HCT116 (cell line): ENCODE measurements at regions not wholly inside any gene's neighbourhood (a gene's known extent, or its start where the extent isn't known, plus 50 kb on each side); places are given as distances from the start of the nearest gene placed in this dataset.

ENCODE experiments used
- ATAC-seq: fragments of 200-7000 bp; cut with Tn5 transposase; 2 replicates; pipeline ENCODE4 v1.9.1; 2020; ENCODE audit warnings: mild to moderate bottlenecking, moderate library complexity
- BruUV-seq: library from RNA; stranded (reverse); fragments of 400-500 nt; replicated peaks from 2 replicates; lab custom pipeline; 2021; lab: Mats Ljungman, UMichigan
- CTCF ChIA-PET: fragments of 300-600 bp; sonication (Branson Sonifier 250); formaldehyde crosslinking; loops from one replicate; lab custom pipeline; 2021; ENCODE audit warnings: antibody characterized with exemption; lab: Charles Lee
- POLR2A ChIA-PET: fragments of 300-600, 350-600 bp; sonication (Branson Sonifier 250); formaldehyde crosslinking; loops from one replicate; lab custom pipeline; 2021; ENCODE audit warnings: antibody characterized with exemption; lab: Charles Lee
- RAD21 ChIA-PET, 2 experiments: fragments of 300-600 bp; sonication (Branson Sonifier 250); formaldehyde crosslinking; loops; one replicate each; lab custom pipeline; 2023; ENCODE audit warnings: low total read pairs in 2 of 2; ENCODE audit not compliant: uncharacterized antibody in 2 of 2, unreplicated experiment in 2 of 2, low non-redundant PET in 1 of 2; lab: Charles Lee
- DNase-seq: peaks from one replicate; pipeline ENCODE4 v3.0.0-alpha.2; 2010; ENCODE audit warnings: low read depth, low spot score
- H2AFZ ChIP-seq: fragments of 200-600 bp; shearing (Covaris generic), sonication (generic); 2 replicates; pipeline ENCODE4 v1.6.1; 2017; ENCODE audit warnings: low read depth, mixed run types, mixed read lengths, antibody characterized with exemption, low read length; ENCODE audit not compliant: poor library complexity, severe bottlenecking
- H3K27ac ChIP-seq: 2 replicates; pipeline ENCODE4 v1.5.1; 2012; ENCODE audit warnings: low read depth, low read length
- H3K27me3 ChIP-seq: fragments of 200-600 bp; sonication (generic); 2 replicates; pipeline ENCODE4 v1.6.1; 2016; ENCODE audit warnings: mixed run types, low read length, mixed read lengths; ENCODE audit not compliant: insufficient read depth
- H3K36me3 ChIP-seq, 2 experiments: fragments of 200-500 bp in 1 of 2; fragments of 200-600 bp in 1 of 2; sonication (Bioruptor generic) in 1 of 2; sonication (generic) in 1 of 2; 2 replicates each; pipeline versions ENCODE4 v1.5.1 to v1.6.1; 2014 to 2016; ENCODE audit warnings: low read length in 2 of 2, inconsistent platforms in 1 of 2, mixed read lengths in 1 of 2, mixed run types in 1 of 2; ENCODE audit not compliant: insufficient read depth in 2 of 2, control insufficient read depth in 1 of 2
- H3K4me1 ChIP-seq, 2 experiments: fragments of 200-600 bp in 1 of 2; sonication (generic) in 1 of 2; 2 replicates each; pipeline versions ENCODE4 v1.5.1 to v1.6.1; 2012 to 2017; ENCODE audit warnings: low read length in 2 of 2, inconsistent platforms in 1 of 2, mild to moderate bottlenecking in 1 of 2, mixed read lengths in 1 of 2, mixed run types in 1 of 2, moderate library complexity in 1 of 2; ENCODE audit not compliant: insufficient read depth in 2 of 2, control insufficient read depth in 1 of 2
- H3K4me2 ChIP-seq: fragments of 200-600 bp; sonication (generic); 2 replicates; pipeline ENCODE4 v1.6.1; 2017; ENCODE audit warnings: mixed run types, low read length, mixed read lengths
- H3K4me3 ChIP-seq, 2 experiments: fragments of 200-600 bp in 1 of 2; sonication (generic) in 1 of 2; replicated peaks in 1 of 2; 2 replicates each; pipeline ENCODE4 v1.5.1; 2011 to 2016; ENCODE audit warnings: low read length in 2 of 2, control low read depth in 1 of 2, low read depth in 1 of 2, mild to moderate bottlenecking in 1 of 2, mixed read lengths in 1 of 2, mixed run types in 1 of 2
- H3K79me2 ChIP-seq: fragments of 200-600 bp; sonication (generic); 2 replicates; pipeline ENCODE4 v1.6.1; 2017; ENCODE audit warnings: mild to moderate bottlenecking, mixed run types, low read length, moderate library complexity, mixed read lengths; ENCODE audit not compliant: insufficient read depth
- H3K9ac ChIP-seq: fragments of 200-600 bp; sonication (generic); 2 replicates; pipeline ENCODE4 v1.6.1; 2016; ENCODE audit warnings: low read length, mixed read lengths
- H3K9me2 ChIP-seq: fragments of 200-600 bp; sonication (generic), shearing (Covaris generic); 2 replicates; pipeline ENCODE4 v1.6.1; 2017; ENCODE audit warnings: mixed run types, mild to moderate bottlenecking, moderate library complexity; ENCODE audit not compliant: insufficient read depth
- H3K9me3 ChIP-seq, 2 experiments: fragments of 200-500 bp in 1 of 2; fragments of 200-600 bp in 1 of 2; sonication (Bioruptor generic) in 1 of 2; sonication (generic) in 1 of 2; 2 replicates each; pipeline ENCODE4 v1.6.1; 2014 to 2017; ENCODE audit warnings: low read length in 2 of 2, mixed read lengths in 2 of 2, inconsistent platforms in 1 of 2, low read depth in 1 of 2, mild to moderate bottlenecking in 1 of 2, mixed run types in 1 of 2, moderate library complexity in 1 of 2; ENCODE audit not compliant: control insufficient read depth in 1 of 2, insufficient read depth in 1 of 2
- H4K20me1 ChIP-seq: fragments of 200-600 bp; sonication (generic), shearing (Covaris generic); 2 replicates; pipeline ENCODE4 v1.6.1; 2017; ENCODE audit warnings: mixed run types, mild to moderate bottlenecking, moderate library complexity; ENCODE audit not compliant: insufficient read depth
- CBX3 ChIP-seq: IDR thresholded peaks from 2 replicates; pipeline ENCODE4 v1.6.1; 2012; ENCODE audit warnings: low read depth
- CEBPB ChIP-seq: IDR thresholded peaks from 2 replicates; pipeline ENCODE4 v1.6.1; 2012; ENCODE audit warnings: low read depth
- EGR1 ChIP-seq: IDR thresholded peaks from 2 replicates; pipeline ENCODE4 v1.6.1; 2012; ENCODE audit warnings: low read depth
- ELF1 ChIP-seq: IDR thresholded peaks from 2 replicates; pipeline ENCODE4 v1.6.1; 2012; ENCODE audit warnings: low read depth, borderline replicate concordance
- EZH2 ChIP-seq: fragments of 200-600 bp; sonication (generic); IDR thresholded peaks from 2 replicates; pipeline ENCODE4 v1.6.1; 2017; ENCODE audit warnings: antibody characterized with exemption, mixed run types
- EZH2phosphoT487 ChIP-seq: fragments of 200-600 bp; IDR thresholded peaks from 2 replicates; pipeline ENCODE4 v1.6.1; 2018; ENCODE audit warnings: antibody characterized with exemption, borderline replicate concordance
- FOSL1 ChIP-seq: IDR thresholded peaks from 2 replicates; pipeline ENCODE4 v1.6.1; 2012; ENCODE audit warnings: low read depth
- JUND ChIP-seq: IDR thresholded peaks from 2 replicates; pipeline ENCODE4 v1.6.1; 2012
- POLR2A ChIP-seq: IDR thresholded peaks from 2 replicates; pipeline ENCODE4 v1.7.0; 2011; ENCODE audit warnings: borderline replicate concordance; ENCODE audit not compliant: insufficient read depth, insufficient read length; ENCODE audit errors: extremely low read depth
- POLR2AphosphoS5 ChIP-seq: IDR thresholded peaks from 2 replicates; pipeline ENCODE4 v1.6.1; 2011; ENCODE audit warnings: mild to moderate bottlenecking, low read depth, low read length, moderate library complexity
- RAD21 ChIP-seq: IDR thresholded peaks from 2 replicates; pipeline ENCODE4 v1.6.1; 2012; ENCODE audit warnings: low read depth, mild to moderate bottlenecking
- SIN3A ChIP-seq: IDR thresholded peaks from 2 replicates; pipeline ENCODE4 v1.6.1; 2012; ENCODE audit warnings: low read depth
- SP1 ChIP-seq: IDR thresholded peaks from 2 replicates; pipeline ENCODE4 v1.6.1; 2012; ENCODE audit warnings: low read depth
- SRF ChIP-seq: IDR thresholded peaks from 2 replicates; pipeline ENCODE4 v1.6.1; 2012; ENCODE audit warnings: low read depth
- TCF7L2 ChIP-seq: IDR thresholded peaks from 2 replicates; pipeline ENCODE4 v1.7.0; 2011; ENCODE audit warnings: borderline replicate concordance, inconsistent platforms; ENCODE audit not compliant: insufficient read depth, insufficient read length; ENCODE audit errors: extremely low read depth
- YY1 ChIP-seq: IDR thresholded peaks from 2 replicates; pipeline ENCODE4 v1.6.1; 2011; ENCODE audit warnings: low read length, low read depth, moderate library complexity, mild to moderate bottlenecking; ENCODE audit not compliant: insufficient replicate concordance; ENCODE audit errors: extremely low read depth
- ZFX ChIP-seq: fragments of 450-650 bp; IDR thresholded peaks from 2 replicates; pipeline ENCODE4 v1.6.1; 2017
- ZNF274 ChIP-seq: fragments of 200-500 bp; sonication (Bioruptor generic); IDR thresholded peaks from 2 replicates; pipeline ENCODE4 v1.6.1; 2014; ENCODE audit warnings: mild to moderate bottlenecking, low read depth, low read length, inconsistent platforms
- intact Hi-C: fragments of 100-400 bp; cut with micrococcal nuclease; formaldehyde crosslinking; loops from 2 replicates; pipeline ENCODE4 v1.10.0; 2022
- TF ChIP-seq, protein P1 (sequence below): IDR thresholded peaks from 2 replicates; pipeline ENCODE4 v1.6.1; 2012
- TF ChIP-seq, protein P2 (sequence below), 3 experiments: fragments of 200-600 bp in 1 of 3; sonication (generic) in 1 of 3; IDR thresholded peaks in 2 of 3; conservative IDR thresholded peaks in 1 of 3; 2 replicates each; pipeline ENCODE4 v1.5.1; 2012 to 2017; ENCODE audit warnings: low read depth in 2 of 3, low read length in 2 of 3, antibody characterized with exemption in 1 of 3, borderline replicate concordance in 1 of 3, control low read depth in 1 of 3, mild to moderate bottlenecking in 1 of 3, mixed read lengths in 1 of 3, mixed run types in 1 of 3, moderate library complexity in 1 of 3; ENCODE audit not compliant: insufficient read depth in 1 of 3
- TF ChIP-seq, protein P3 (sequence below): IDR thresholded peaks from 2 replicates; pipeline ENCODE4 v1.6.1; 2012; ENCODE audit warnings: low read depth

DNA sequence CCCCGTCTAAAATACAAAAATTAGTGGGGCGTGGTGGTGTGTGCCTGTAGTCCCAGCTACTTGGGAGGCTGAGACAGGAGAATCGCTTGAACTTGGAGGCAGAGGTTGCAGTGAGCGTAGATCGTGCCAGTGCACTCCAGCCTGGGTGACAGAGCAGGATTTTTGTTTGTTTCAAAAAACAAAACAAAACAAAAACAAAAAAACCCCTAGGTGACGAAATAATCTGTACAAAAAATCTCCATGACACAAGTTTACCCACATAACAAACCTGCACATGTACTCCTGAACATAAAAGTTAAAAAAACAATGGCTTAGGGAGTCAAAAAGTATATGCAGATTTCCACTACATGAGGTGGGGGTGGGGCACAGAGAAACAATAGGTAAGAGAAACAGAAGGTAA lies 140.5 kb upstream of the ASIC2 start (continued):
- no peak for TF ChIP-seq CEBPB
- TF ChIP-seq, protein P1, sequence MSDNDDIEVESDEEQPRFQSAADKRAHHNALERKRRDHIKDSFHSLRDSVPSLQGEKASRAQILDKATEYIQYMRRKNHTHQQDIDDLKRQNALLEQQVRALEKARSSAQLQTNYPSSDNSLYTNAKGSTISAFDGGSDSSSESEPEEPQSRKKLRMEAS, result no peak
- TF ChIP-seq, protein P2, sequence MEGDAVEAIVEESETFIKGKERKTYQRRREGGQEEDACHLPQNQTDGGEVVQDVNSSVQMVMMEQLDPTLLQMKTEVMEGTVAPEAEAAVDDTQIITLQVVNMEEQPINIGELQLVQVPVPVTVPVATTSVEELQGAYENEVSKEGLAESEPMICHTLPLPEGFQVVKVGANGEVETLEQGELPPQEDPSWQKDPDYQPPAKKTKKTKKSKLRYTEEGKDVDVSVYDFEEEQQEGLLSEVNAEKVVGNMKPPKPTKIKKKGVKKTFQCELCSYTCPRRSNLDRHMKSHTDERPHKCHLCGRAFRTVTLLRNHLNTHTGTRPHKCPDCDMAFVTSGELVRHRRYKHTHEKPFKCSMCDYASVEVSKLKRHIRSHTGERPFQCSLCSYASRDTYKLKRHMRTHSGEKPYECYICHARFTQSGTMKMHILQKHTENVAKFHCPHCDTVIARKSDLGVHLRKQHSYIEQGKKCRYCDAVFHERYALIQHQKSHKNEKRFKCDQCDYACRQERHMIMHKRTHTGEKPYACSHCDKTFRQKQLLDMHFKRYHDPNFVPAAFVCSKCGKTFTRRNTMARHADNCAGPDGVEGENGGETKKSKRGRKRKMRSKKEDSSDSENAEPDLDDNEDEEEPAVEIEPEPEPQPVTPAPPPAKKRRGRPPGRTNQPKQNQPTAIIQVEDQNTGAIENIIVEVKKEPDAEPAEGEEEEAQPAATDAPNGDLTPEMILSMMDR (IDR thresholded peaks at IDR 0.05 in 2 of 3, conservative IDR thresholded peaks at IDR 0.05 in 1 of 3; ENCODE audit: borderline replicate concordance in 1 of 3, insufficient read depth in 1 of 3, low read depth in 2 of 3, low read length in 2 of 3), result no peak

DNA sequence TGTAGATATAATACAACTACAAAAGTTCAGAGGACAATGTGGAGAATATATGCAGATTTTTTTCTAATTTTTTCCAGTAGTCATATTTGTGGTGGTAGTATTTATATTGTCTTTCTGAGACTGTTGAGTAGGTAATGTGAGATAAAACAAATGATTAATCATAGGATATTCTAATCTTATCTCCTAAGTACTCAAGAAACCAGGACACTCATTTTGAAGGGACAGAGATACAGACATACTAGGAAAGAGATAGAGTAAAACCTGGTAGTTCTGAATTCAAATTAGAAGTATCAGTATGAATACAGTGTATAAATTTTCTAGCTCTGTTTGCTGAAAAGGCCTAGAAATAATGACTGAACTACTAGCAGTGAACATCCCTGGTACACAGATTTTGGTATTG lies 141.7 kb upstream of the ASIC2 start:
- ChIA-PET CTCF (no interaction called here), RAD21 (no interaction called here), POLR2A (no interaction called here)
- H3K9ac ChIP-seq, result no peak overlapping the region
- no peak overlapping the region for H3K27ac ChIP-seq
- H2AFZ ChIP-seq, result no peak overlapping the region
- H3K4me1 ChIP-seq, result no peaks in the 10 kb centered on the region
- H3K79me2 ChIP-seq, result no peaks in the 10 kb centered on the region
- no peaks in the 10 kb centered on the region; a peak in 1 of 4 replicates for H3K9me3 ChIP-seq
- DNase-seq, result no peak
- H3K27me3 ChIP-seq, result no peaks in the 10 kb centered on the region
- no peak for ATAC-seq
- BruUV-seq, result no TSS peak
- no peaks in the 10 kb centered on the region for H4K20me1 ChIP-seq
- no peaks in the 10 kb centered on the region for H3K9me2 ChIP-seq
- H3K4me3 ChIP-seq, result no peak overlapping the region
- intact Hi-C loops, result no loop called here
- no peak overlapping the region for H3K4me2 ChIP-seq
- no peaks in the 10 kb centered on the region for H3K36me3 ChIP-seq
- TF ChIP-seq CEBPB (no peak), SIN3A (no peak), POLR2A (no peak), ZNF274 (no peak), ELF1 (no peak), CBX3 (no peak), POLR2AphosphoS5 (no peak), JUND (no peak), RAD21 (no peak), SP1 (no peak), EZH2 (no peak), ZFX (no peak), YY1 (no peak), SRF (no peak), EGR1 (no peak), EZH2phosphoT487 (no peak), TCF7L2 (no peak), FOSL1 (no peak)
- TF ChIP-seq, protein P3, sequence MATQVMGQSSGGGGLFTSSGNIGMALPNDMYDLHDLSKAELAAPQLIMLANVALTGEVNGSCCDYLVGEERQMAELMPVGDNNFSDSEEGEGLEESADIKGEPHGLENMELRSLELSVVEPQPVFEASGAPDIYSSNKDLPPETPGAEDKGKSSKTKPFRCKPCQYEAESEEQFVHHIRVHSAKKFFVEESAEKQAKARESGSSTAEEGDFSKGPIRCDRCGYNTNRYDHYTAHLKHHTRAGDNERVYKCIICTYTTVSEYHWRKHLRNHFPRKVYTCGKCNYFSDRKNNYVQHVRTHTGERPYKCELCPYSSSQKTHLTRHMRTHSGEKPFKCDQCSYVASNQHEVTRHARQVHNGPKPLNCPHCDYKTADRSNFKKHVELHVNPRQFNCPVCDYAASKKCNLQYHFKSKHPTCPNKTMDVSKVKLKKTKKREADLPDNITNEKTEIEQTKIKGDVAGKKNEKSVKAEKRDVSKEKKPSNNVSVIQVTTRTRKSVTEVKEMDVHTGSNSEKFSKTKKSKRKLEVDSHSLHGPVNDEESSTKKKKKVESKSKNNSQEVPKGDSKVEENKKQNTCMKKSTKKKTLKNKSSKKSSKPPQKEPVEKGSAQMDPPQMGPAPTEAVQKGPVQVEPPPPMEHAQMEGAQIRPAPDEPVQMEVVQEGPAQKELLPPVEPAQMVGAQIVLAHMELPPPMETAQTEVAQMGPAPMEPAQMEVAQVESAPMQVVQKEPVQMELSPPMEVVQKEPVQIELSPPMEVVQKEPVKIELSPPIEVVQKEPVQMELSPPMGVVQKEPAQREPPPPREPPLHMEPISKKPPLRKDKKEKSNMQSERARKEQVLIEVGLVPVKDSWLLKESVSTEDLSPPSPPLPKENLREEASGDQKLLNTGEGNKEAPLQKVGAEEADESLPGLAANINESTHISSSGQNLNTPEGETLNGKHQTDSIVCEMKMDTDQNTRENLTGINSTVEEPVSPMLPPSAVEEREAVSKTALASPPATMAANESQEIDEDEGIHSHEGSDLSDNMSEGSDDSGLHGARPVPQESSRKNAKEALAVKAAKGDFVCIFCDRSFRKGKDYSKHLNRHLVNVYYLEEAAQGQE, result no peak
- TF ChIP-seq, protein P1, result no peak
